ENCODE measurements at regions not wholly inside any gene's neighbourhood (a gene's known extent, or its start where the extent isn't known, plus 50 kb on each side); places are given as distances from the start of the nearest gene placed in this dataset.

DNA sequence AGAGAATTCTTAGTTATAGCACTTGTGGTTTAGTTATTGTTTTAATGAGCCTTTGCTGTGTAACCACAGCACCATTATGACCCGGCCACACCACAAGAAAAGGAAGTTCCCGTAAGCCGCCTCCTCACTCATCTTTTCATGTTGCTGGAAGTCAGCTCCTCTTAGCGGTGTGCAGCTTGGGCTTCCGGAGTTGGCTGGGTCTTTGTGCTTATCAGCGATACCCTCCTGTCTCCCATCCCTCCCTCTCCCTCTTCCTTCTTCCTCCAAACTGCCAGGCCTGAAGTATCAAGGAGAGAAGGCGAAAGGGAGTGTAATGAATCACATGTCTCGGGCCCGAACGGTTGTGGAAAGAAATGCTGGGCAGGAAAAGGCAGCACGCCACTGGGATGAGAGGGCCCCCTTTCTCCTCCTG lies 353.5 kb downstream of the MCTP2 start:
- TF ChIP-seq, protein P1, sequence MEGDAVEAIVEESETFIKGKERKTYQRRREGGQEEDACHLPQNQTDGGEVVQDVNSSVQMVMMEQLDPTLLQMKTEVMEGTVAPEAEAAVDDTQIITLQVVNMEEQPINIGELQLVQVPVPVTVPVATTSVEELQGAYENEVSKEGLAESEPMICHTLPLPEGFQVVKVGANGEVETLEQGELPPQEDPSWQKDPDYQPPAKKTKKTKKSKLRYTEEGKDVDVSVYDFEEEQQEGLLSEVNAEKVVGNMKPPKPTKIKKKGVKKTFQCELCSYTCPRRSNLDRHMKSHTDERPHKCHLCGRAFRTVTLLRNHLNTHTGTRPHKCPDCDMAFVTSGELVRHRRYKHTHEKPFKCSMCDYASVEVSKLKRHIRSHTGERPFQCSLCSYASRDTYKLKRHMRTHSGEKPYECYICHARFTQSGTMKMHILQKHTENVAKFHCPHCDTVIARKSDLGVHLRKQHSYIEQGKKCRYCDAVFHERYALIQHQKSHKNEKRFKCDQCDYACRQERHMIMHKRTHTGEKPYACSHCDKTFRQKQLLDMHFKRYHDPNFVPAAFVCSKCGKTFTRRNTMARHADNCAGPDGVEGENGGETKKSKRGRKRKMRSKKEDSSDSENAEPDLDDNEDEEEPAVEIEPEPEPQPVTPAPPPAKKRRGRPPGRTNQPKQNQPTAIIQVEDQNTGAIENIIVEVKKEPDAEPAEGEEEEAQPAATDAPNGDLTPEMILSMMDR (IDR thresholded peaks at IDR 0.05), result no peak
- TF ChIP-seq POLR2A (IDR thresholded peaks at IDR 0.05), result no peak
- no peak for TF ChIP-seq POLR2AphosphoS5 (IDR thresholded peaks at IDR 0.05)
- TF ChIP-seq EP300 (IDR thresholded peaks at IDR 0.05), result no peak

All from suprapubic skin (tissue), 4 donors.